Rectal smooth muscle tissue (tissue), 1 donor: ENCODE measurements at regions not wholly inside any gene's neighbourhood (a gene's known extent, or its start where the extent isn't known, plus 50 kb on each side); places are given as distances from the start of the nearest gene placed in this dataset.

ENCODE experiments used
- H3K27ac ChIP-seq: one replicate; pipeline ENCODE4 v1.7.0; 2013; ENCODE audit warnings: low read depth, low read length, inconsistent platforms
- H3K27me3 ChIP-seq: one replicate; pipeline ENCODE4 v1.7.0; 2013; ENCODE audit warnings: low read length; ENCODE audit not compliant: control insufficient read depth, insufficient read depth
- H3K36me3 ChIP-seq: one replicate; pipeline ENCODE4 v1.7.0; 2013; ENCODE audit warnings: low read length; ENCODE audit not compliant: control insufficient read depth, insufficient read depth
- H3K4me1 ChIP-seq: one replicate; pipeline ENCODE4 v1.7.0; 2013; ENCODE audit warnings: low read length; ENCODE audit not compliant: control insufficient read depth, insufficient read depth
- H3K4me3 ChIP-seq: one replicate; pipeline ENCODE4 v1.7.0; 2013; ENCODE audit warnings: low read length
- H3K9ac ChIP-seq: one replicate; pipeline ENCODE4 v1.7.0; 2013; ENCODE audit warnings: low read length

GRCh38 chr13:40311356-40312101, 354.9 kb downstream of the FOXO1 start:
- Histone ChIP-seq H3K4me3 (no peak overlapping the region), H3K9ac (no peak overlapping the region), H3K27ac (no peak overlapping the region), H3K36me3 (no peaks in the 10 kb centered on the region), H3K27me3 (no peaks in the 10 kb centered on the region), H3K4me1 (no peaks in the 10 kb centered on the region)

GRCh38 chr13:40313269-40314200, 352.9 kb downstream of the FOXO1 start:
- H3K4me1 ChIP-seq = no peaks in the 10 kb centered on the region
- H3K9ac ChIP-seq = no peak overlapping the region
- H3K27me3 ChIP-seq = no peaks in the 10 kb centered on the region
- no peaks in the 10 kb centered on the region for H3K36me3 ChIP-seq
- H3K27ac ChIP-seq = no peak overlapping the region
- H3K4me3 ChIP-seq = no peak overlapping the region

GRCh38 chr13:40315416-40316064, 350.9 kb downstream of the FOXO1 start:
- Histone ChIP-seq H3K27ac (no peak overlapping the region), H3K4me3 (no peak overlapping the region), H3K4me1 (no peaks in the 10 kb centered on the region), H3K9ac (no peak overlapping the region), H3K36me3 (no peaks in the 10 kb centered on the region), H3K27me3 (no peaks in the 10 kb centered on the region)

GRCh38 chr13:40316301-40316700, 350.1 kb downstream of the FOXO1 start:
- Histone ChIP-seq H3K27me3 (no peaks in the 10 kb centered on the region), H3K4me3 (no peak overlapping the region), H3K9ac (no peak overlapping the region), H3K36me3 (no peaks in the 10 kb centered on the region), H3K27ac (no peak overlapping the region), H3K4me1 (no peaks in the 10 kb centered on the region)

DNA sequence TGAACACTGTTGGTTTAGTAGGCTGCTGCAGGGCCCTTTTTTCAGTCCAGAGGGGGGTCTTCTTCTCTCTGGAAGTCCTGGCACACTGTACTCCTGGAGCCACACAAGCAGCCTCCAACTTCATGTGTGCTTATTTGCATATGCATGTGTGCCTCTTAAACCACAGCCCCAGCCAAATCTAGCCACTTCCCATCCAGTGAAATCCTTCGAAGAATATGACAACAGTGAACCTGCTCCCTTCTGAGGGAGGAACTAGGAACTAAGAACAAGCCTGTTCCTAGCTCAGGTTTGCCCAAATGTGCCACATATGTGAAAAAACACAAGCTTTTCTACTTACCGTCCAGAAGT, 348.5 kb downstream of the FOXO1 start:
- Histone ChIP-seq H3K27ac (no peak overlapping the region), H3K4me3 (no peak overlapping the region), H3K4me1 (no peaks in the 10 kb centered on the region), H3K27me3 (no peaks in the 10 kb centered on the region), H3K36me3 (no peaks in the 10 kb centered on the region), H3K9ac (no peak overlapping the region)

DNA sequence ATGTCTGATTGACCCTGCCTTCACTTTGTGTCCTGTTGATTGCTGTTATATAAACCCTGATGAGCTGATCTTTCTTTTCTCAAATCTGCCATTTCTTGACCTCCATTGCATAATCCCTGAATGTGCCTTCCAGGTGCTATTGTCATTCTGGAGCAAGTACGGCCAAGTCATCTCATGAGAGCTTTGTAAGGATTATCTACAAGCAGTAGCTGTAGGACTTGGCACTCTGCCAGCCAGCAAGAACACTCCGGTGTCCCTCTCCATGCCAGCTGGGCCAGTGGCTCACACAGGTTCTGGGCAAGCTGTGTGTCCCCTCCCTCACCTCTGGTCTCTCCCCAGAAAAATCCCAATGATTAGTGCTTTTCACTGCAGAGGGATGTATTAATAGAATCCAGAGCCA, 348.1 kb downstream of the FOXO1 start:
- no peaks in the 10 kb centered on the region for H3K27me3 ChIP-seq

DNA sequence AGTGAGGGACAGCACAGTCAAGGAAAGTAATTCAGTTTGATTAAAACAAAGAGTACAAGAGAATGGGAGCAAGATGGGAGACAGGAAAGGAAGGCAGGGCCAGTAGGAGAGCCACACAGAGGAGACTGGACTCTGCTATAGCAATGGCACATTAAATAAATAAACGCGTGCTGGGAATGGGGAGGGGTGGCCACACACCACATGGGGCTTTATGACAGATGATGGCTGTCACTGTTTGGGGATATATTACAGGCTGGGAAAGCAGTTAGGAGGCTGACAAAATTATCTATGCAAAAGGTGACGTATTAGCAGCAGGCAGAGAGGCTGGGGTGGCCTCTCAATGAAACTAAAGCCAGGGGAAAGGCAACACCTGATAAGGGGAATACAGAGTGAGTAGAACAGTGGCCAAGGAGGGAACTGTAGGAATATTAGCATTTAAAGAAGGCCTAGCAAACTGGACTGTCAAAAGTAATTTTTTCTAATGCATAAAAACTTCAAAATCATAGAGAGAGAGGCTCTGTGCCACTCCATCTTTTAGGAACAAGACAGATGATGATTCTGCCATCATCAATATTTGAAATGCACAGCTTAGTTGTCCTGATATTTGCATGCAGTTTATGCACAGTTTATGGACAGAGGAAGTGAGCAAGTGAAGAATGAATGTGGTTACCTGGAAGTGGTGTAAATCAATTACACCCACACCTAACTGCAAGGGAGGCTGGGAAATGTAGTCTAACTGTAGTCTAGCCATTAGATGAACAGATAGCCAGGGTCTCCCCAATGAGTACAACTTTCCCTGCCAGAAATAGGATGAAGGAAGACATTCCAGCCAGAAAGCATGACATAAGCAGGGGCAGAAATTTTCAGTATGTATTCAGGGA, 346.5 kb downstream of the FOXO1 start:
- Histone ChIP-seq H3K36me3 (no peaks in the 10 kb centered on the region), H3K27me3 (no peaks in the 10 kb centered on the region), H3K4me1 (no peaks in the 10 kb centered on the region), H3K4me3 (no peak overlapping the region), H3K27ac (no peak overlapping the region), H3K9ac (no peak overlapping the region)

More for the DNA sequence above, 348.1 kb downstream of the FOXO1 start:
- H3K36me3 ChIP-seq = no peaks in the 10 kb centered on the region
- H3K27ac ChIP-seq = no peak overlapping the region
- no peaks in the 10 kb centered on the region for H3K4me1 ChIP-seq
- H3K9ac ChIP-seq = no peak overlapping the region
- H3K4me3 ChIP-seq = no peak overlapping the region

GRCh38 chr13:40328091-40328490, 338.4 kb downstream of the FOXO1 start:
- Histone ChIP-seq H3K27ac (no peak overlapping the region), H3K4me3 (no peak overlapping the region), H3K27me3 (no peaks in the 10 kb centered on the region), H3K36me3 (no peaks in the 10 kb centered on the region), H3K4me1 (no peaks in the 10 kb centered on the region), H3K9ac (no peak overlapping the region)

DNA sequence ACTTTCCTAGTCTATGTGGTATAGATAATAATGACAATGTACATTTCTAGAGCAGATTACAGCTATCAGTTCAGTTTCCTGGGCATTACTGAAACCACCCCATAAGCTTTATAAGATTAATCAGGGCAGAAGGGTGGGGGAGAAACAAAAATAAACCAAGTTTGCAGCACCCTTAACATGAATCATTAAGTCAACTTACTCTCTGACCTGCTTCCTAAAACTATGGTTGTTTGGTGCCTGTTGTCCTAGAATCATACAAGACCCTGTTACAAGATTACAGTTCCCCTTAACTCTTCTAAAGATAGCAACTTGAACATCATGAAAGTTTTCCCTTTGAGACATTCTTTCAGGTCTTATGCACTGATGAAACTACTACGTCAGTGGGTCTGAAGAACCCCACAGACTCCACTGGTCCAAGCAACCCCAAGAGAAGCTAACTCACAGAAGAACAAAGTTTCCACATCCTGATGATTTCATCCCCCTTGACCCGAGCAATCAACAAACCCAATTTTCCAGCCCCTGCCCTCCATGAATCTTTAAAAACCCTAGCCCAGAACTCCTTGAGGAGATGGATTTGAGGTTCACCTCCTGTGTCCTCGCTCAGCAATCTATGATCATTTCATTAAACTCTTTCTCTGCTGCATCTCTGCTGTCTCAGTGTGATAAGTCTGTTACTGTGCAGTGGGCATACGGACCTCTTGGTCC, 336.5 kb downstream of the FOXO1 start:
- H3K36me3 ChIP-seq = no peaks in the 10 kb centered on the region
- no peak overlapping the region for H3K9ac ChIP-seq
- H3K4me3 ChIP-seq = no peak overlapping the region
- no peaks in the 10 kb centered on the region for H3K4me1 ChIP-seq
- no peaks in the 10 kb centered on the region for H3K27me3 ChIP-seq
- H3K27ac ChIP-seq = no peak overlapping the region

- Histone ChIP-seq H3K27ac (no peak overlapping the region), H3K9ac (no peak overlapping the region), H3K4me1 (no peaks in the 10 kb centered on the region), H3K36me3 (no peaks in the 10 kb centered on the region), H3K27me3 (no peaks in the 10 kb centered on the region), H3K4me3 (no peak overlapping the region)
Measured at GRCh38 chr13:40330950-40331349, 335.5 kb downstream of the FOXO1 start.

DNA sequence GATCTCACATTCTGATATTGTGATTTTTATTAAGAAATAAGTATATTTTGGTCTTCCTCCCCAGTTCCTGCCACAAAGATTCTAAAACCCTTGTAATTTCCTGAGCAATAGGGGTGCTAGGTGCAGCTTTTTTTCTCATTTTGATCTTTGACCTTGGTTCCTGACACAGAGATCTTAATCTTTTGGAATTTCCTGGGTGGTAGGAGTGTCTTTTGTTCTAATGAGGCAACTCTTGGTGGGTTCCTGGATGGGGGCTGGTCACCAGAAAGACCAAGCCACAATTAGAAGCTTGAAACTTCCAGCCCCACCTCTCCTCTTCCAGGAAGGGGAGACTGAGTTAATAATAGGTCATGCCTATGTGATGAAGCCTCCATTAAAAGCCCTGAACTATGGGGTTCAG, 334.6 kb downstream of the FOXO1 start:
- H3K4me3 ChIP-seq = no peak overlapping the region
- no peaks in the 10 kb centered on the region for H3K4me1 ChIP-seq
- no peak overlapping the region for H3K9ac ChIP-seq
- no peak overlapping the region for H3K27ac ChIP-seq
- no peaks in the 10 kb centered on the region for H3K27me3 ChIP-seq
- no peaks in the 10 kb centered on the region for H3K36me3 ChIP-seq
